ENCODE measurements at regions not wholly inside any gene's neighbourhood (a gene's known extent, or its start where the extent isn't known, plus 50 kb on each side); places are given as distances from the start of the nearest gene placed in this dataset.

DNA sequence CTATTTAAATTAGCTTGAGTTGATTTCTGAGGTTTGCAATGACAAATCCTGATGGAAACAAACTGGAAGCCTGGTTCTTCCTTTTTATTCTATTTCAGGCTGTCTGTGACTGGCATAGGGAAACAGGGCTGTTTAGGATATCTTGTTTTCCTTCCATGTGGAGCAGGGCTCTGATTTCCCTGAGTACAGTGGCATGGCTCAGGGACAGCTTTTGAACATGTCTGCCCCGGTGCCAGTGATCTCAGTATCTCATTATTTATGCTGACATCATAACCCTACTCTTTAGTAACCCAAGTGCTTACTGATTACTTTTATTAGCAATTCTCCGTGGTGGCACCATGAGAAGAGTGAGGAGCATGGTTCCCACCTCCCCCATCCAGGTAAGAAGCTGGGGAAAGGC, 720.3 kb downstream of the GALR1 start:
- DNase-seq (ENCODE audit: extremely low read depth in 1 of 2, low read depth in 1 of 2), result no peak

DNA sequence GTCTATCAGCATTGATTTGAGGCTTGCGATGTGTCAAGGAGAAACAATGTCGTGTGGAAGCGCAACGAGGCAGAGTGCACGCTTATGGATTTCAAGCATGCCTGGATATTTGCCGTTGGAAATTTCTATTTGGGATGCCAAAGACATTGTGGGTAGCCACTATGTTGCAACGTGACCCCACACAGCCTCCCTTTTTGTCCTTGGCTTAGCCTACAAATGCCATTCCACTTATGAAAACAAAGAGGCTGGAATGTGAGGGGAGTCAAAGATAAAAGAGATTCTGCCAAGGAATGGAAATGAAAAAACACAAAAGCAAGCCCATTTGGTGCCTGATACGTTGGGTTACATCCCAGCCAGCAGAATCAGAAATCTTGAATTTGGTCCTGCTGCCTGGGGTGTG, 721.2 kb downstream of the GALR1 start:
- DNase-seq (ENCODE audit: extremely low read depth in 1 of 2, low read depth in 1 of 2), result no peak

DNA sequence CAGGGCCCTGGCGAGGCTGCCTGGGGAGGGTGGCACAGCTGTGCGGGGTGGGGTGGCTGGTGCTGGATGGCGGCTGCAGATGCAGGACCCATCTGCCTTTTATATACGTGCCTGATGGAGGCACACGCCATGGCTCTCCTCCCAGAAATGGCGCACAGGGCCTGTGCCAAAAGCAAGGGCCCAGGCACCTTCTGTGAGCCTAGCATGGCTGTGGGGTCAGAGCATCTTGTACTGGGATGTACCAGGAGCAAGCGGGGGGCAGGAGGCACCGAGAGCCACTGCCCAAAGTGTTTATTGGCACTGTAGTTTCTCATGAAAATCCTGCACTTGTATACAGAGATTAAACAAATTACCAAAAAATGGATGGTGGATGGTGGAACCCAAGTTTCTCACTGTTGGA, 724.1 kb downstream of the GALR1 start:
- no peak for DNase-seq (ENCODE audit: extremely low read depth in 1 of 2, low read depth in 1 of 2)

DNA sequence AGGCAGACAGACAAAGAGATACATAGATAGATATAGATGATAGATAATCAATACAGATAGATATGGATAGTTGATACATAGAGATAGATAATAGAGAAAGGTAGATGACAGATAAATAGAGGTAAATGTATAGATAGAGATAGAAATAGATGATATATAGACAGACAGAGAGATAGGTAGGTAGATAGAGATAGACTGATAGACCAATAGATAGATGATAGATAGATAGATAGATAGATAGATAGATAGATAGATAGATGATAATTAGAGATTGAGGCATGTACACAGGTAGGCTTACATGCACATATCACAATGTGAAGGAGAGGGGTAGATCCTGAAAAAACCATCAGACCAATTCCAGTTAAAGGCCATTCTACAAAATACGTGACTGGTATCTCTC, 724.7 kb downstream of the GALR1 start:
- no peak for DNase-seq (ENCODE audit: extremely low read depth in 1 of 2, low read depth in 1 of 2)

DNA sequence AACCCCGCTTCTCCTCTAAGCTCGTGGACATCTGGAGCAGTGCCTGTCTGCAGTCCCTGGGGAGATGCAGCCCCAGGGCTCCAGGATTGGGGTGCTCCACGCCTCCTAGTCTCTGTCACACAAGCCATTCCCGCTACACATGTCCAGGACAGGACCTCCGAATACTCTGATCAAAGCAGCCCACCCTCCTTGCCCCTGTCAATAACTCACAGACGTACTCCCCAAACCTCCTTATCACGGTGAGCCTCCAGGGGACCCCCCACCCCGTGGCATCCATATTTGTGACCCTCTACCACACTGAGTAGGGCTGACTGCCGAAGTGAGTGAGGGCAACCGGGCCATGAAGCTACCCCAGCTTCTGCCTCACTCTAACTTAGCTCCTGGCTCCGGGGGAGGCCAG, 727.7 kb downstream of the GALR1 start:
- DNase-seq (ENCODE audit: extremely low read depth in 1 of 2, low read depth in 1 of 2), result no peak

DNA sequence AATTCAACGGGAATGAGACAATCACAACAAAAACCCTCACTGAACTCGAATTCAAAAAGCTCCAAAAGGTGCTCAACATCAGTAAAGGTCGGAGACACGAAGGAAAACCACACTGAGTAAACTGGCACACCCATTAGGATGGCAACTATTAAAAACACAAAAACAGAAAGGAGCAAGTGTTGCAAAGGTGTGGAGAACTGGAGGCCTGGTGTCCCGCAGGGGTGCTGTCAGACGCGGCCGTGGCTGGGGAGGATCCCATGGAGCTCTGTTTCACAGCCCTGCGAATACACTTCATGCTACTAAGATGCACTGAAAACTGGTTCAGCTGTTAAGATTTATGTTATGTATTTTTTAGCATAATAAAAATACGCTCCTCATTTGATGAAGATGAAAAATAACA, 730.6 kb downstream of the GALR1 start:
- no peak for DNase-seq (ENCODE audit: extremely low read depth in 1 of 2, low read depth in 1 of 2)

DNA sequence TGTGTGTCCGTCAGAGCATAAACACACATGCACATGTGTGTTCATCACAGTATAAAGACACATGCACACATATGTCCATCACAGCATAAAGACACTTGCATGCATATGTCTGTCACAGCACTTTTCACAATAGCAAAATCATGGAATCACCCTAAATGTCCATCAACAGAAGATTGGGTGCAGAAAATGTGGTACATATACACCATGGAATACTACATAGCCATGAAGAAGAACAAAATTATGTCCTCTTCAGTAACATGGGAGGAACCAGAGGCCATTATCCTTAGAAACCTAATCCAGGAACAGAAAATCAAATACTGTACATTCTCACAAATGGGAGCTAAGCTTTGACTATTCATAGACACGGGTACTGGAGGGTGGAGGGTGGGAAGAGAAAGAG, 732.2 kb downstream of the GALR1 start:
- no peak for DNase-seq (ENCODE audit: extremely low read depth in 1 of 2, low read depth in 1 of 2)

DNA sequence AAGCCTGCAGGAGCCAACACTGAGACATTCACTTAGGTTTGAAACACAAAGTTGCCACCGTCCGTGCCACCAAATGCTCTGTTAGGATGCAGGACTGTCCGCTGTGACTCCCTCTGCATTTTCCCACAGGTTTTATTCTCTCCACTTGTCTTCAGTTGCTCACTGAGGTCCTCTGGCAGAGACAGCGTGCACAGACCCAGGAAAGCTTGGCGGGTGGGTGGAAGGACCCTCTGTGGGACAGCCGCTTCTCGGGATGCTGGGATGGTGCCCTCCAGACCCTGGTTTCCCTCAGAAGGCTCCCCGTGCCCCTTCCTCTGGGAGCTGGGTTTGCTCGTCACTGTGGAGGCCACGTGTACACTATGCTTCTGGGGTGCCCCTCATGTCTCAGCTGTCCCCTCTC, 733.6 kb downstream of the GALR1 start:
- DNase-seq (ENCODE audit: extremely low read depth in 1 of 2, low read depth in 1 of 2), result no peak

DNA sequence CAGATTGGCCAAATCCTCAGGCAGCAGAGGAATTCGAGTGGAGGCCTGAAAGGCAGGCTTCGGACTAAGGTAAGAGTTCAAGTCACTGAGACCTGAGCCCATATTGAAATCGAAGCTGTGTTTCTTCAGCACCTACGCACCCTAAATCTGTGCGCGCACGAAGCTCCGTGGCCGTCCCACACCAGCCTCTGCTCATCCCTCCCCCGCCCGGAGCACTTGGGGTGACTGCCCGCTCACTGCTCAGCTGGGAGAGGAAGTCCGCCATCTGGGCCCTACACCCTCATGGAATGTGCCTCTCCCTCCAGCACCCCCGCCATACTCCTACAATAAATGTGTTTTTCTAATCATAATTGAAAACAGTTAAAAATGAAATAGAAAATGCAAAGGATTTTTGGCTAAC, 734.5 kb downstream of the GALR1 start:
- DNase-seq (ENCODE audit: extremely low read depth in 1 of 2, low read depth in 1 of 2), result no peak

DNA sequence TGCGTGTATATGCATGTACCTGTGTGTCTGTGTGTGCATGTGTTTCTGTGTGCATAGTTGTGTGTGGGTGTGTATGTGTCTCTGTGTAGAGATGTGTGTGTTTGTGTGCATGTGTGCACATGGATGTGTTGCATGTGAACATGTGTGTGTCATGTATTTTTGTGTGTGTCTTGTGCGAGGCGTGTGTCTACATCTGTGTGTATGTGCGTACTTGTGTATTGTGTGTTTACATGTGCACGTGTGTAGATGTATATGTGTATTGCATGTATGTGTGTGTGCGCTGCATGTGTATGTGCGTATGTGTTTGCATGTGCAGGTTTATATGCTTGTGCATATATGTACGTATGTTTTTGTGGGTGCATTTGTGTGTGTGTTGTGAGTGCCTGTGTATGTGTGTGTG, 735.2 kb downstream of the GALR1 start:
- no peak for DNase-seq (ENCODE audit: extremely low read depth in 1 of 2, low read depth in 1 of 2)

DNA sequence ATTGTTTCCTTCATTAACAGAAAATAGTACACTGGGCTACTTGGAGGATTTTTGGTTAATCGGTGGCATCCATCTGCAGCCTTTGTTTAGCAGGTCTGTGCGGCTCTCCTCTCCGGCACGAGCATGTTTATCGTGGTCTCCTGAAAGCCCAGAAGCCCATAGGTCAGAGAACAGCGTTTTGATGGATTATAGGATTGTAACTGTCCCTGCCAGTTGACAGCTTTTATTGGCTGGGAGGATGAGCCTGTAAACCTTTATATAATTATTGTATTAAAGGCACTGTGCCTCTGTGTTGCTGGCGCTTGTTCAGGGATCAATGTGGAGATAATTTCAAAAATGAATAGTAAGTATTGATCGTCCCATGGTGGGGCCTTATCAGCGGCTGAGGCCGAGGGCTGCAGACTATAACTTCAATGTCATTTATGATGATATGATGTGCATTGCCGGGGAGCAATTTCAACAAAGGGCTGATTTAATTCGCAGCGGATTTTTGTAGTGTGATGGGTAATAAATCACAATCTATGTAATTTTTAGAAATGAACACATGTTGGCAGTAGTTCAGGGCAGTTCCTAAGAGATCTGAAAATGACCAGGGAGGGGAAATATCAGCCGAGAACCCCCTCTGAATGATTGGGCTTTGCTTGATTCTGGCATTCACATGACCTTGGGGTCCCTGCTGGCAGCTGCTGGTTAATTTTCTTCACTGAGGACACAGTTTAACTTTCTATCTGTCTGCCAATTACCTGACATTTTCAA, 736.1 kb downstream of the GALR1 start:
- no peak for DNase-seq (ENCODE audit: extremely low read depth in 1 of 2, low read depth in 1 of 2)

DNA sequence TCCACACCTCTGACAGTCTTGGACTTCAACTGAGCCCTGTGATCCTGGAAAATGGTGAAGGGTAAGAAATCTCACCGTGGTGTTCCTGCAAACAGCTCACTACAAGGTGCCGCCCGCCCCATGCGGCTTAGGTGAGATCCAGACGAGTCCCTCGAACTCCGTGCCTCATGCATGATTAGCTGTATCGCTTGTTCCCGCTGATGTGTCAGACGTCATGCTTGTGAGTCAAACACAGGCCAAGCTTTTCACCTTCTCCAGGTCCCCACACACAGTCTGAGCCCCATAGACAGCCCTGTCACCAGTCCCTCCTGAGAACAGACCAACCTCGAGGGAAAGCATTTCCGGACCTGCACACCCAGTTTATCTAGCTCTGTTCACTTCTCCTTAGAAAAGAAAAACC, 740.5 kb downstream of the GALR1 start:
- no peak for DNase-seq (ENCODE audit: extremely low read depth in 1 of 2, low read depth in 1 of 2)

DNA sequence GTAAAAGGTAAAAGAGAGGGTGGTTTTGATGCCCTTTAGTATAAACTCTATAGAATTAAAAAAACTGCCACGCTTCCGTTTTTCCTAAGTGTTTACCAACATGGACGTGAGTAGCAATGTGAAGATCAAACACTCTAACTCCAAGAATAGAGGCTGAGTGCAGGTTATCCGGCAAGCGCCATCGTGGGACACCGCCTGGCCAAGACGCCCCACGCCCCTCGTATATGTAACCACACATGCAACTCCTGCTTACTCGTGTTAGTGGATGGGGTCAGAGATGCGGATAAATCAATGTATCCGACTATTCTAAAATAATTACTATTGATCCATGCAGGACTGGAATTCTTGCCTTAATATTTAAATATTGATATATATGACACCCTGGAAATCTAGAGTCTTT, 741.3 kb downstream of the GALR1 start:
- DNase-seq (ENCODE audit: extremely low read depth in 1 of 2, low read depth in 1 of 2), result no peak

DNA sequence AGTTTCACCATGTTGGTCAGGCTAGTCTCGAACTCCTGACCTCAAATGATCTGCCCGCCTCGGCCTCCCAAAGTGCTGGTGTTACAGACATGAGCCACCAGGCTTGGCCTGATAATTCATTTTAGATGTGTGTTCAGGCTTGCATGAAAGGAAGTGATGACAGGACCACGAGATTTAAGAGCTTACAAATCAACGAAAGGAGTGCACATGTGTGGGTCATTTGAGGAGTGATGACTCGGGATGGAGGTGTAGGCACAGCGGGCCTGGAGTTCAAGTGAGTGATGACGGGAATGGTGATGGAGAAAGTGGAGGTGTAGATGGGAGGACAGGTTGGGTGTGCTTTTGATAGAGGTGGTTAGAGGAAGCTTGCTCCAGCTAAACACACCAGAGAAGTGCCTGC, 742.4 kb downstream of the GALR1 start:
- DNase-seq (ENCODE audit: extremely low read depth in 1 of 2, low read depth in 1 of 2), result no peak

DNA sequence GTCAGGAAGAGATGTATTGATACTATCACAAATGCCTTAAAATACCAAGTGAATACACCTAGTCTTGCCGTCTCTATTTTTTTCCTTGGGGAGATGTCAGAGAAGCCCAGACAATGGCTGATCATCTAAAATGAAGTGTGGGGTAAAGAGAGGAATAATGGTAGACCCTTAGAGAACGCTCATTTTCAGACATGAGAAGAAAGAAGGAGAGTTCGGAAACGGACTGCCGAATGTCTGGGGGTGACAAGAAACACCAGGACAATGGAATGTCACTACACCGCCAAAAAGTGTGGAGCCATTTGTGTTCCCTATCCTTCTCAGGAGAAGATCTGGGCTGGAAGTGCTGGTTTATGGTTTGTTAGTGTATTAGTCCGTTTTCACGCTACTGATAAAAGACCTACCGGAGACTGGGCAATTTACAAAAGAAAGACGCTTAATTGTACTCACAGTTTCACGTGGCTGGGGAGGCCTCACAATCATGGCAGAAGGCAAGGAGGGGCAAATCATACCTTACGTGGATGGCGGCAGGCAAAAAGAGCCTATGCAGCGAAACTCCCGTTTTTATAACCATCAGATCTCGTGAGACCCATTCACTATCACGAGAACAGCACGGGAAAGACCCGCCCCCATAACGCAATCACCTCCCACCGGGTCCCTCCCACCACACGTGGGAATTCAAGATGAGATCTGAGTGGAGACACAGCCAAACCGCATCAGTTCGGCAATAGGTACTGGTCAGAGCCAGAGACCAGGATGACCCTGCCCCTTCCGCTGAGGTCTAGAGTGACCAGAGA, 743.7 kb downstream of the GALR1 start:
- no peak for DNase-seq (ENCODE audit: extremely low read depth in 1 of 2, low read depth in 1 of 2)

DNA sequence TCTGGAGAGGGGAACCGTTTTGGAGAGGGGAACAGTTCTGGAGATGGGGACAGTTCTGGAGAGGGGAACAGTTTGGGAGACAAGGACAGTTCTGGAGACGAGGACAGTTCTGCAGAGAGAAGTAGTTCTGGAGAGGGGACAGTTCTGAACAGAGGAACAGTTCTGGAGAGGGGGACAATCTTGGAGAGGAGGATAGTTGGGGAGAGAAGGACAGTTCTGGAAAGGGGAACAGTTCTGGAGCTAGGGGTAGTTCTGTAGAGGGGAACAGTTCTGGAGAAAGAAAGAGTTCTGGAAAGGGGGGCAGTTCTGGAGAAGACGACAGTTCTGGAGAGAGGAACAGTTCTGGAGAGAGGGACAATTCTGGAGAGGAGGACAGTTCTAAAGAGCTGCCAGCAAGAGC, 745.9 kb downstream of the GALR1 start:
- no peak for DNase-seq (ENCODE audit: extremely low read depth in 1 of 2, low read depth in 1 of 2)

DNA sequence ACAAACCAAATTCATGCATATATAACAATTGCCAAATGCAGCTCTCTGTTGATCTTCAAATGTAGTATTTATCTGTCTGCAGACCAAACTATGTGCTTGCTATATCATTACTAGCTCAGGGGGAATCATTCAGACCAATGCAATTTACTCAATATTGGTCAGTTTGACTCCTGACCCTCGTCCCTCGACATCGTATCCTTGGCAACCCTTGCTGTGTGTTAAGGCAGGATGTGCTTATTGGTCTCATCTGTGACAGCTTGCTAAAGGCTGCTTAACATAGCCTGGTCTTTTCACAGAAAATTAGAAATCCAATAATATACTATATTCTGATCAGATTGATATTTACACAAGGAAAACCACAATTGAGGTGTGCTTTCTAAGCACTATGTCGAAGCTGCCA, 747.1 kb downstream of the GALR1 start:
- DNase-seq (ENCODE audit: extremely low read depth in 1 of 2, low read depth in 1 of 2), result no peak

DNA sequence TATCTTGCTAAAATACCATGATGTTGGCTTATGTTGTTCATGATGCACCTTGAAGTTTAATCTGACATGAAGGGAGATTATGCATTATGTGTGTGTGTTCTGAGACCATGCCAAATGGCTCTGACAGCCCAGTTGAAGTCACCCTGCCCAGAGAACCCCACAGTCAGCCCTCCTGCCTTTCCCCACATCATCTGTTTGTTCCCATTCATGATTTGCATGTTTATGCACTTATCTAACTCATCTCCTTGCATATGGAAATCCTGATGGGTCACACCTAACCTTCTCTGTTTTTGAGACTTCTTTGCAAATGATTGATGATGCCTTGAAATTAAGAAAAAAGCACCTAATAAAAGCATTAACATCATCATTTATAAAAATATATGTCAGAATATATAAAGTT, 752.2 kb downstream of the GALR1 start:
- DNase-seq (ENCODE audit: extremely low read depth in 1 of 2, low read depth in 1 of 2), result no peak

DNA sequence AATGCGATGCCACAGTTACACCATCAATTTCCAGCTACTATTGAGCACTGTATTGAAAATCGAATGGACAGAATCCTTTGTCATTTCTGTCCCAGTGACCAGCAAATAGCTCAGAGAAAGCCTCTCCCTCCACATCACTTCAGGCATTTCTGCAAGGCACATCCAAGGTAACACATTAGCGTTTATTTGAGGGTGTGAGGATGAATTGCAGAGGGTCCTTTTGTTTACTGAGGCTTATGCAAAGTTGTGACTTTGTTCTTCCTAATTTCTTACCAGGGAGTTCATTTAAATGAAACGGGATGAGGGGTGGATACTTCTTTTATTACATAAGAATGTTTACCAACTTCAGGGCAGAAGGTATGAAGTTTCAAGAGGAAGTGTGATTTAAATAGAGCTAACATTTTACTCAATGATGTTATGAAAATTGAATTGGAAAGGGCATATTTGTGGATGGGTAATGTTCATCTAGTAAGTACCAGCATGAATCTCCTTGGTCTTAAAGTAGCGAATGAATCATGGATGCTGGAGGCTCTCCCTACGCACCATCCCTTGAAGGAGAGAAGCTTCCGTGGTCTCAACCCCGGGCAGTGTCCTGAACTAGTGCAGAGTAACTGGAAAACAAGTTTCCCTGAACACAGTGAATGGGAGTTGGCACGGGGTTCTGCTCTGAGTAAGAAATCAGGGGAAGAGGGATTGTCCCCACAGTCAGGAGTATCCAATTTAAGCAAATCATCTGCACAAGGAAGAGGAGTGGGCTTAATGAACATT, 756.5 kb downstream of the GALR1 start:
- no peak for DNase-seq (ENCODE audit: extremely low read depth in 1 of 2, low read depth in 1 of 2)

DNA sequence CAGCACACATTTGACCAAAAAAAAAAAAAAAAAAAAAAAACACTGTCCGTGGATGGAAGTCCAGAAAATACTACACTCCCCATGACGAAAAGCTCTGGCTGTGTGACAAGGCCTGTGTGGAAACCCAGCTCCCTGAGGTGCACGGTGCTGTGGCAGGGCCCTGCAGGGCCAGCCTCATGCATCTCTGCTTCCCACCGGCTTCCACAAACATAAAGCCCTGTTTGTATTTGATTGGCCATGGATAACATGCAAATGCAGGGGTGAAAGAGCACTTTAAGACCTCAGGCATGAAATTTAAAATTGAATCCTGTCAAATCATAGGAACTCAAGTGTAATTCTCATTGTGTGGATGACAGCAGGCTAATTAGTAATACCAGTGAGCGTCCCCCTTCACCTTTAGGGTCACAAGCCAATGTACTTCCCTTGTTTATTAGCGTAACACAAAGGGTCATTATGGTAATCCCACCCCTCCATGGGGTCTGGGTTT, 757.2 kb downstream of the GALR1 start:
- no peak for DNase-seq (ENCODE audit: extremely low read depth in 1 of 2, low read depth in 1 of 2)

DNA sequence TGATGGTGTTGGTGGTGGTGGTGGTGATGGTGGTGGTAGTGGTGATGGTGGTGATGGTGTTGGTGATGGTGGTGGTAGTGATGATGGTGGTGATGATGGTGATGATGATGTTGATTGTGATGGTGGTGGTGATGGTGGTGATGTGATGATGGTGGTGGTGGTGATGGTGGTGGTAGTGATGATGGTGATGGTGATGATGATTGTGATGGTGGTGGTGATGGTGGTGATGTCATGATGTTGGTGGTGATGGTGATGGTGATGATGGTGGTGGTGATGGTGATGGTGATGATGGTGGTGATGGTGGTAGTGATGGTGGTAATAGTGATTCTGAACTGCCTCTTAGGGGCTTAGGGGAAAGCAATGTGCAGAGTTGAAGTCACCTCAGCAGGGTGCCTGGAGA, 760.7 kb downstream of the GALR1 start:
- DNase-seq (ENCODE audit: extremely low read depth in 1 of 2, low read depth in 1 of 2), result no peak

DNA sequence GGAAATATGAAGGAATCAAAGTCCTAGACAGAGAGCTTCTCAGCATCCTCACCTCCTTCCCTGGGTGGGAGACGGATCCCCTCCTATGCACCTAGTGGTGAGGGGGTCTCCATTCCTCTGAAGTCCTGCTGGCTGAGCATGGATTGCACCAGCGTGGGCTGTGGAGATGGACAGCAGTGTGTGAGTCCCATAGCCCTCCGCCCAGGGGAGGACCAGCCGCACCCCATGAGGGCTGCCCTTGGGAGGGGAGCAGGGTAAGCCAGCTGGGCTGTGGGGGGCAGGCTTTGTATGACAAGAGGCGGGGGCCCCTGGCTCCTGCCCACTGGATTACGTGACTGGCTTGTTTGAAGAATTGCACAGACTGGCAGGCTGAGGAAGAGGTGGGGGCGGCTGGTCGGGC, 768.2 kb downstream of the GALR1 start:
- DNase-seq (ENCODE audit: extremely low read depth in 1 of 2, low read depth in 1 of 2), result no peak

Measured in activated CD8-positive, alpha-beta memory T cell treated with anti-CD3 and anti-CD28 coated beads for 1 hour (primary cell).